HS-5 (cell line): ENCODE measurements at regions not wholly inside any gene's neighbourhood (a gene's known extent, or its start where the extent isn't known, plus 50 kb on each side); places are given as distances from the start of the nearest gene placed in this dataset.

ENCODE experiments used
- DNase-seq: peaks from one replicate; pipeline ENCODE4 v3.0.0-alpha.2; 2012; ENCODE audit warnings: low read depth

DNA sequence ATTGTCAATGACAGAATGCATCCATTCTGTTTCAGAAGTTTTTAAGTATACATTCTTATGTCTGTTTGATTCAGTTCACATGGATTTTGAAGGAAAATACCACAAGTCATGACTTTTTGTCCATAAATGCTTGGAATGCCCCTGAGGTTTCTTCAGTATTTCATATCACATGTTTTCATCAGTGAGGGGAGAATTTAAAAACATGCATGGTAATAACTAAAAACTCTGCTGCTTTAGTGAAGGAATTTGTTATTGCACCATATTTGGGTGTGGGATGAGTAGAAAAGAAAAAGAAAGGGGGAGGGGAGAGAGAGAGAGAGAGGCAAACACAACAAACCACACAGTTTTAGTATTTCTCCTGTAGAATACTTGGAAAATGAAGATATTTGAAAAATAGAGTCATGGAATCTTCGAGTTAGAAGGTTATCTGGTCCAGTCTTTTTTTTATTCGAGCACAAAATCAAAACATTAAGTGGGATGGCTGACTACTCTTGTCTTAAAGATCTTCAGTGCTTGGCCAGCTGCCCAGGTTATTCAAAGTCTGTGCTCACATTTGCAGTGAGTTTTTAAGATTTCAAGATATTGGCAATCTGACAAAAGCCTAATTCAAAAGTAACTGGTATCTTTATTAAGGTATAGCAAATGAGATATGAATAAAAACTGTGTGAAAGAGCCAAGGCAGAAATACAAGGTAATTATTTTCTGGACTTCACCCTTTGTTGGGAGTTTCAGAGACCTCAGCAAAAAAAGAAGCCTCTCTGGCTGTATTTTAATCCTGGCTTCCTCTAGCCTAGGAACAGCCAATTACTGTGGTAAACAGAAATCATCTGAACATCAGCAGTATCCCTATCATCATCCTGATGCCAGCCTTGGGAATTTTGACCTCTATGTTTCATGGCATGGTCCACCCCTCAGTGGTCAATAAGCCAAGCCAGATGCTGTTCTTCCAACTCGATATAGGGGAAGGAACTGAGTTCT lies 687.9 kb upstream of the CITED2 start:
- peak; percentile 96 for DNase-seq

DNA sequence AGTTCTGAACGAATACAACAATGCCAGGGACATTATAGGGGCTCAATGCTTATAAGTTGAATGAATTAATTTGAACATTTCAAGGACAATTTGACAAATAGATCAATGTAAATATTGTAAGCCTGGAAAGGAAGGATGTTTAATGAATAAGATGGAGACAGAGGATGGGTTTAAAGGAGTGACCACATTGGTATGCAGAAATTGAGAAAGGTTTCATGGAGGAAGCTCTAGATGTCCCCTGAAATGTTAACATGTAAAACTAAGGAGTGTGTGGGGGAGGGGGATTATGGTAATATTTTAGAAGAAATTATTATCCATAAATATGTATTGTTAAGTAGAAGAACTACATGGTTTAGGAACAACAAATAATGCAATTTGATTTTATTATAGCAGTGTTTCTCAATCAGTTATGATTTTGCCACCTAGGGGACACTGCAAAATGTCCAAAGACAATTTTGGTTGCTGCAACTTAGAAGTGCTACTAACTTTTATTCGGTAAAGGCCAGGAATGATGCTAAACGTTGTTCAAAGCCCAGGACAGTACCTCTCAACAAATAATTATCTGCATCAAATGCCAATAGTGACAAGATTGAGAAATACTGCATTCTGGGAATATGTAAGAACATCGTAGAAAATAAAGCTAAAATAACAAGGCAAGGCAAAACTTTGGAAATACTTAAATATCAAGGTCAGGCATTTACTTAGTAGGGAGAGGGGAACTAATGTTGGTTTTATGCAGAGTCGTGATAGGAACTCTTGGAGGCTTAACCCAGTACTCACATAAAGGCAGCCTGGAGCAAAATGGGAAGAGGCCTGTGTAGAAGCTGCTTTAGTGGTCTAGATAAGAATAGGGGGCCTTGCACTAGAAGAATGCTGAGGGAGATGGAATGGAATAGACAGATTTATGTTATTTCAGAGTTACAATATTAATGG lies 686.9 kb upstream of the CITED2 start:
- no peak for DNase-seq

DNA sequence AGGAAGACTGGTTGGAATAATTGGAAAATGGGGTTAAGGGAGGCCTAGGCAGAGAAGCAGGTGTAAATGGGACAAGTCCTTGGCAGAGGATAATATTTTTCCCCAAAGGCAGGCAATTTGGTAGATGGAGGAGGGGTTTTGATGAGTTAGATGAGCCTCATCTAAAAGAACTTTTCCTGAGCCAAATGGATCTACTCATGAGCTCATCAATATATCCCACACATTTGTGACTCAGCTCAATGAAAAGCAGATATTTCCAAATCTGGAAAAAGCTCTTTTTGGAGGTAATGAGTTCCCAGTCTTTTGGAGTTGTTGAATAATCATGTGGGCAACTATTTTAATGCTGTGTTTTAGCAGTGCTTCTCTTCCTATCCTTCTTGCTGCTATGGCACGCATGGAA lies 685.5 kb upstream of the CITED2 start:
- DNase-seq: no peak

DNA sequence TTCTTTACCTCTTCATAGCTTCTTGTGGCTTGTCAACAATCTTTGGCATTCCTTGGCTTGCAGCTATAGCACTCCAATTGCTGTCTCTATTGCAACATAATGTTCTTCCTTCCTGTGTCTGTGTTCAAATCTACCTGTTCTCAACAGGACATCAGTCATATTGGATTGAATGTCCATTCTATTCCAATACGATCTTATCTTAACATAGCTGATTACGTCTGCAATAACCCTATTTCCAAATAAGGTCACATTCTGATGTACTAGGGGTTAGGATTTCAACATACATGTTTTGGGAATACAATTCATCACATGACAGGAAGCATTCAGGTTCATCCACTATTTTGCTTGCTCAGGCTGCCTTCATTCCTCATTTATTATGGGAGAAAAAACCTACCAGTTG lies 684.4 kb upstream of the CITED2 start:
- DNase-seq: no peak

DNA sequence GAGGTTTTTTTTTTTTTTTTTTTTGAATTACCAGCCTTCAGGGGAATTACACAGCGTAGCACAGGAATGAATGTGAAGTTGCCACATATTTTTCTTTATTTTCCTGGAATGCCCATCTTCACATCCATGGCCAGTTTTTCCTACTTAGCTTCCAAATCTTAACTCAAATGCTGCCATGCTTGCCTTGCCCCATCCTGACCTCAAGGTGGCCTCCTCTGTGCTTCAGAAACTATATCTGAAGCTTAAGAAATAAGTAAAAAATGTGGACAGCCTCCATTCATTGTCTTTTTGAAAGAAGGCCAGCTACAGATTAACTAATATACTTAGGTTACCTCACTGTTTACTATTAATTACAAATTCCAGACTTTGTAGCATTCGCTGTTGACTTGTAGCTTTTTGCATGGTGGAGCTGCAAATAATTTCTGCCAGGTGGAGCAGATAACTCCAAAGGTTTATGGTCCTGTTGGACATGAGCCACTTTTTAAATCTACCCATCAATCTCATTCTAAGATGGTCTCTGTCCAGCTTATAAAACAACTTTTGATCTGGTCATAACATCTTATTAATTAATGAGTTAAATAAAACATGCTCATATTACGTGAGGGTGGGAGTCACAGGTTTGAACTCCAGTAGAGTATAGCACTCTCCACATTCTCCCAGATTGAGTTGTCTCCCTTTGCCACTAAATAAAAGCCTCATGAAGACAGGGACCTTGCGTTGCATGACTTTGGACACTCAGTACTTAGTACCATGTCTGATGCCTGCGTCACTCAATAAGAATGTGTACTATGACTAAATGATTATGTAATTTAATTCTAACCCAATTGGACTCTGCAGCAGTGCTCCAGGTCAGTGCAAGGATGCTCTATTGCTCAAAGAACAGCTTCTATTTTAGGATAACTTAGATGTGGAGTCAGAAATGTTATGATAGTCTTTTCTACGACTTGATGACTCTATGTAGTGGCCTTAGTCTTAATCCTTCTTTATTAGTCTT lies 678.6 kb upstream of the CITED2 start:
- DNase-seq: no peak

DNA sequence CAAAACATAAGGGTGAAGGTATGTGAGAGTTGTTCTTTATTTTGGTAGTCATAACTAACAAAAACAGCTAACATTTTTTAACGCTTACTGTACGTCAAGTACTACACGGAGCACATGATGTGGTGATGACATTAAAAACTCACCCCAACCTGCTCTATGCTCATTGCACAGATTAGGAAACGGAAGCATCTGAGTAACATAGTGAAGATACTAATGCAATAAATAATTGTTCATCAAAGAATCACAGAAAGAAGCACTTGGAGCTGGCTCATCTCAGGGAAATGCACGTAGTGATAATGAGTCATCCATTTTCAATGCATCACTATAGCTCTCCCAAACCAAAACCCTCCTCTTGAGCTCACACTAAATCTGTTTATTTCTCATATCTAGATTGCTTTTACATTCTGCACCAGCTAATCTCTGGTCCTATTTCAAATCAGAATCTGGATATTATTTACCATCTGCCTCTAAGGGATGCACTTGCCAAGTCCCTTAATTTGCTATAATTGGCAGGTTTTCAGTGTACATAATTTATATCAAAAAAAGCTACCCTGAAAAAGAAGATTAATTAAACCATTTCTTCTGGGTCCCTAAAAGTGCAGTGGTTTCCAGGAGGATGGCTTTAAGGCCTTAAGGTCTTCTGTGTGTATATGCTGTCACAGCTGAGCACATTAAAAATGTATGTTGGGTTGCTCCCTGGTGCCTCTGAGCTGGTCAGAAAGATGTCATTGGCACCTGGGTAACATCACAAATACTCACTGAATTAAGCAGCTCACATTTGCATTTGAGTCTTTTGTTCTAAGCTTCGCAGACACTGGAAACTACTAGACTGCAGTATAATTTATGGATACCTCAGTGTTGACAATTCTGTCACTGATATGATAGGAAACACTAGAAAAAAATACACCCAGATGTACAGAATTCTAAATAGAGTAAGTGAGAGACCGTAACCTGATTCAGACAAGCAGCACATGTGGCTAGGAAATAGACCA lies 677.4 kb upstream of the CITED2 start:
- DNase-seq: peak; percentile 98

DNA sequence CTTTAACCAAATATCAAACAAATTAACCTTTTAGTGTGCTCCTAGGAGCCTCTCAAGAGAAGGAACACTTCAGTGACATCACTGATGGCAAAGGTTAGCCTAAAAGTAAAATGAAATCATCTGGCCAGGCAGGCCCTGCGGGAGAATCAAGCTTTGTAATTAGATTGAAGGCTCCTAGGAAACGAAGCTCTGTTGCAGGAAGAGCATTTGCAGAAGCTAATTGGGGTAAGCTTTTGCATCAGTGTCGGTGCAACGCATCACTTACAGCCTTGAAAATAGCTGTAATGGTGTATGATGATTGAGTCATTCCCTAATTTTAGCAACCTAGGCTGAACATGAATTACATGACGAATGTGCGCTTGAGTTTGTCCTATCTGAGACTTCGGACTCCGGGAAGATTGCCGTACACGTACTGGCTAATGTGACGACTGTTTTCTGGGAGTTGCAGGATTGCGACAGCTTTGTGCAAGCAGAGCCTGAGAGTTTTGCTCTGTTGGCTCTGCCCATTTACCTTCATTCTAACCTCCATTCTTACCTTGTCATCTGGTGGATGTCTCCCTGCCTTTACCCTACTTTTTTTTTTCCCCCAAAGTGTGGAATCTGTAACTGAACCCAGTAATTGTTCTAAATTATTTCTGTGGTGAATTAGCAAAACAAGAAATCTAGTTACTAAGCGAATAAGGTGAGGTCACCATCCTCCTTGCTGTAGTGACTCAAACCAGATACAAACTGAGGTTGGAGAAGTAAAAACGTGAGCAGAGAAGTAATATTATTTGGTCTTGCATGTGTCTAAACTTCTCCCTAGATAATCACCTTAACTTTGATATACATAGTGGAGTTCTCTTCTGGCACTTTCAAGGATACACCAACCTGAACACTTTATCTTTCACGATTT lies 675.9 kb upstream of the CITED2 start:
- no peak for DNase-seq

DNA sequence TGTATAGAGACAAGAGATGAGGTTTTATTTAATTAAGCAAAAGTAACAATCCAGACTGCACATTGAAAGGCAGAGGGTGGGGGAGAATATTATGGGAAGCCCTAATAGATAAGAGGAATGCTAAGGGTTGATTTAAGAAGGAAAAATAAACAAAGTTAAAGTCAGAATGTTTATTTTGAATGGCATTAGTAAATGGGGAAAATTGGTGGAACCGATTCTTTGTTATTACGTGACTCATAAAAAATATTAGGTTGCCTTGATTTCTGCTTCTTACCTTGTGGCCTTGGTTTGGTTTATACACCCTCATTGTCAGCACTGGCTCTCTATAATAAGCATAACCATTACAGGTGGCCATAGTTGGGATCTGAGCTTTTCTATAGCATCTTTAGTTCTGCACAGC lies 674.8 kb upstream of the CITED2 start:
- DNase-seq: no peak

DNA sequence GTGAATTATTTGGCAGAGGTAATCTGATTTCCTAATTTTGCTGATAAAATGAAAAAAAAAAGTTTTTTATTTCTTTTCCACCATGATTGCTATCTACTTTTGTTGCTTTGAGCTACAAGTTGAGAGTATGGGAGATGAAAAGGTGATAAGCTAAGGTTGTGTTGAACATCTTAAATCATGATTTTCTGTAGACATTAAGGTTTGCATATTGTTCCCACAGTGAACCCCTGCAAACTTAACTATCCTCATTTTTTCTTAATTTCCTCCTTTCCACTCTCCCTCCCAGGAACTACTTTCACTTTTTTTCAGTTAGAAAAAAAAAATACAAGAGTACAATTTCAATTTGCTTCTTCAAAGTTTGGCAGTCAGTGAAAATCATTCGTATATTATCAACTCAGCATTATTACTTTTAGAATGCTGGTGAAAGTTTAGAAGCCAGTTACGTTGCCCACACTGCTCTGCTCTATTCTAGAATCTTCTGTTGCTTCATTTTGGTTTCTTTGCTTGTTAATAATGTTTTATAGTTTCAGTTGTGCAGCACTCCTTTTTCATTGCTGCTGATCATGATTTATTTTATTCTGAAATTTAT lies 673.8 kb upstream of the CITED2 start:
- DNase-seq: no peak

DNA sequence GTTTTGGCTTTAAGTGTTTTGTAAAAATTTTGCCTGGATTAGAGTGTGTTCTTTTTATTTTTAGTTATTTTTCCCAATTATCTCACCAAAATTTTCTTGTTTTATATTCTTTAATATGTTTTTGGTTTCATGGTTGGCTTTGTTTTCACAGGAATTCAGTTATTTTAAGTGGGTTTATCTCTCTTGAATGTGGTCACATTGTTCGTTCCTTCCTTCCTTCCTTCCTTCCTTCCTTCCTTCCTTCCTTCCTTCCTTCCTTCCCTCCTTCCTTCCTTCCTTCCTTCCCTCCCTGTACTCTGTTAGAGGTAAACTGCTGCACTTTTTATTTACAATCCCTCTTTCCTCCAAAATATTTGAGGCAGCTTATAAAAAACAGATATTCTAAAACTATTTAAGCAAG lies 672.9 kb upstream of the CITED2 start:
- DNase-seq: no peak

DNA sequence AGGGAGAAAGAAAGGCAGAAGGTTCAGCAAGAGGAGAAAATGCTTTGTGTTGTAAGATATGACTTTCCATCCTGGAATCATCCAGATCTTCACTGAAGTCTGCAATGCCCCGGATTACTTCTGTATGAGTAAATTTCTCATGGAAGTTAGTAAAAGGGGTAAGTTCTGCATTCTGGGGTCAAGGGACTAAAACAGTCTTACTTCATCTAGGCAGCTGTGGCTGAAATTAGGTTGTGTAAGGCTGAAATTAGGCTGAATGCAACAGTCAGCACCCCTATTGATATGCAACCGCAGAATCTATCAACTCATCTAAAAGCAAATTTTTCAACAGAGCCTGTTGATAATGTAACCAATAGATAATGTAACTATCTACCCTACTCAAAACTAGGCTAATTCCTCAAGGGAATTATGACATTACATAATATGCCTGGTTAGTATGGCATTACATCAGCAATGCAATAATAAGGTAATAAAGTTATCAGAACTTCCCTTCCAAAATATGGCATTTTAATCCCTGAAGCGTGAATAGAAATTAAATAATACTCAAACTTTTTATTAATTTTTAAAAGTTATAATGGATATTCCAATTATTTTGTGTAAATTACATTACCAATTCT lies 671.7 kb upstream of the CITED2 start:
- DNase-seq: no peak

DNA sequence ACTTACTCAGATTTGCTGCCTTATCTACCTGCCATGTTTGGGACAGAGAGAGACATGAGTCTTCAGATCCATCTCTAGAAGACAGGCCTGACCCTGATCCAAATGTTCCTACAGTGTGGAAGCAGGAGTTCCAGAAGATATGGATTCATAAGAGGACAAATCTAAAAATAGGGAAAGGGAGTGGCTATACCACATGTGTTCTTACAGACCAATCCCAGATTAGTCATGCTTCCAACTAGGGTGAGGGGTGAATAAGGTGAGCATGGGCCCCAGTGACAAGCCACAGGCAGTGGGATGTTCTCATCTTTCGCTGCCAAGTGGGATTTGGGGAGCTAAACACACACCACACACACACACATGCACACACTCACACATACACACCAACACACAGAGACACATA lies 670.7 kb upstream of the CITED2 start:
- no peak for DNase-seq

DNA sequence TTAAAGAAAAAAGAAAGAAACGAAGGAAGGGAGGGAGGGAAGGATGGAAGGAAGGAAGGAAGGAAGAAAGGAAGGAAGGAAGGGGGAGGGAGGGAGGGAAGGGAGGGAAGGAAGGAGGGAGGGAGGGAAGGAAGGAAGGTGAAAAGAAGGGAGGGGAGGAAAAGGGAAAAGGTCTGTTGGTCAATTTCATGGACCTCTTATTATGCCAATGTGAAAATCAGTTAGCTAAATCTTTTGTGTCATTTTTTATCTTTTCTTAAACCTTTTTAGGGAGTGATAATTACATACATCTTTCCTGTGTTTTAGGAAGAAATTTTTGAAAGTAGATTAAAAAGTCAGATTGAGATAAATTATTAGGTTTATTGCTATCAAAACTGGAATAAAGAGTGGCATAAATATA lies 670.2 kb upstream of the CITED2 start:
- DNase-seq: no peak

DNA sequence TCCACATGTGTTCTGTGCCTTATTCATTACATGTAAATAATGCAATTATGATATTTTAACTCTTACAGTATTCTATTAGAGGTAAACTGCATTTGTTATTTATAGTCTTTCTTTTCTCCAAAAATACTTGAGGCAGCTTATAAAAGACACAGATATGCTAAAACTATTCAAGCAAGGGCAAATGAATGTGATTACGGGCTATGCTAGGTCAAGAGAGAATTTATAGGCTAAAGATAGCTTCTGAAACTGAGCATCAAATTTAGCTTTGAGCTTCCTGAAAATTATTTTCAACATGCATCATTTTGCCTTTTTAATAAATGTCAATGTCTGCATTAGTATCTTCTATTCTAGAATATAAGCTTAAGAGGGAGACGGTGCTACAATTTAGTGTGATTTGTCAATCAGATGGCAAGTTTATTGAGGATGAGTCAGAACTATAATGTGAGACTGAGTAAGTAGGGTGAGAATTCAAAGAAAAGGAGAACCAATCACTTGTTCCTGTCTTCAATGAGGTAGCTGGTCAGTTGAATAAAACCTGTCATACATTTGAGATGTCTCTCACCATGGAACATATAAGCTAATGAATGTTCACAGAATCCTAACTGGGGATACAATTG lies 669.4 kb upstream of the CITED2 start:
- DNase-seq: peak; percentile 68

DNA sequence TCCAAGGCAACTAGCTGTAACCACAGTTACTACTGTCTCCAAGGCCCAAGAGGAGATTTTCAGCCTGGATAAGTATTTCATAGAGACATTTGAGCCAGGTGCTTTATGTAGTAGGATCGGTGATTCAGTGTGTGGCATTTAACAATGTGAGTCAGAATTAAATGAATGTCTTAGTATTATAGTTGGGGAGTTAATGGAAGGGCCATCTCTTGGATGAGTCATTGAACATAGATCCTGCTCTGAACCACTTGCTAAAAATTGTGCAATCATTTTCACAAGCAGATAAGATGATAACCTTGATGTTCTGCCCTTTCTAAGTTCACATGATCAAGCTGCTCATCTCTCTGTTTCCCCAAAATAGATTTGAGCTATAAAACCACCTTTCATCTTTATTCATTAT lies 668.9 kb upstream of the CITED2 start:
- DNase-seq: peak; percentile 93

DNA sequence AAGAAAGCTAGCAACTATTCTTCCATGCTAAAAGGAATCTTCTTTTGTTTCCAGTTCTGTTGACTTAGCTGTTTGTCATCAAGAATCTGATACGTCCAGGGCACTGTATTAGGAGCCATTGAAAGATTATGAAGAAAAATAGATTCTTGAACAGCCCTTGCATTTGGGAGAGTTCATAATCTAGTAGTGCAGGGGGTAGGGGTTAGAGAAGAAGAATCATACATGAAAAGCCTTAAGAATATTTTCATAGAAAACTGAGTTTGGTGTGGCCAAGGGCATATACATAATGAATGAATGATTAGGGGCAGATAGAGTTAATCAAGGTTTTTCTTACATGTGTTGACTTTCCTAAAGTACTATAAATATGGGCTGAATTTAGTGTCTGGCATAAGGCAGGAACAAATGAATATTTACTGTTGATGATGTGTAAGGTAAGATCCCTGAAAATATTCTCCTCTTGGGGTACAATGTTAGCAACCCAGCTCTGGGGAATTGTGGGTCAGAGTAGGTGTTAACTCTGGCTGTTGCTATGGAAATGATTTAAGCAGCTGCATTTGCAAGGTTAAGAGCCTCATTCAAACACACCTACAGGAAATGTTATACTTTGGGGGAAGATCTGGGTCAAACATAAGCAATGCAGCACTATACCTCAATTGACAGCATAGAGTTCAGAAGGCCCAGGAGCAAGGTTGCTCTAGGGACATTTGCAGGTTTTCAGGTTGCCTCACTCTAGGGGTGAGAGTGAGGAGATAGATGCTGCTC lies 667.3 kb upstream of the CITED2 start:
- no peak for DNase-seq

DNA sequence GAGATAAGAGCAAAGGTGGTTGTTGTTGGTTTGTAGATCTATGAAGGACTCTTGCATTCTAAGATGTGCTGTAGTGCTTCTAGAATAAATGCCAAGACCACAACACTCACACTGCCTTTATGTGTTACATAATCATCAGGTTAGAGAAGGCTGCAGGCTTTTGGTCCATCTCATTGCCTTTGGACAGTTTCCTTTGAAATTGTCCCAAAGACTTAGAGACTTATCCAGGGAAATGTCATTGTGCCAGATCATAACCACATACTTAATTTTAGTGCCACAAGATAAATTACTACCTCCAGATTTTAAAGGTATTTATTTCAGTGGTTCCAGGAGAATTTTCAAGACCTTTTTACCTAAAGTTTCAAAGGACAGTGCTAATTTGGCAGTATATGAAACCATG lies 666.6 kb upstream of the CITED2 start:
- DNase-seq: no peak
